ENCODE measurements at regions not wholly inside any gene's neighbourhood (a gene's known extent, or its start where the extent isn't known, plus 50 kb on each side); places are given as distances from the start of the nearest gene placed in this dataset.
"Not testable (repeated sequence)": the region's sequence is repeated elsewhere in the genome, so short reads cannot be mapped to it uniquely, and the experiment has no call there.

DNA sequence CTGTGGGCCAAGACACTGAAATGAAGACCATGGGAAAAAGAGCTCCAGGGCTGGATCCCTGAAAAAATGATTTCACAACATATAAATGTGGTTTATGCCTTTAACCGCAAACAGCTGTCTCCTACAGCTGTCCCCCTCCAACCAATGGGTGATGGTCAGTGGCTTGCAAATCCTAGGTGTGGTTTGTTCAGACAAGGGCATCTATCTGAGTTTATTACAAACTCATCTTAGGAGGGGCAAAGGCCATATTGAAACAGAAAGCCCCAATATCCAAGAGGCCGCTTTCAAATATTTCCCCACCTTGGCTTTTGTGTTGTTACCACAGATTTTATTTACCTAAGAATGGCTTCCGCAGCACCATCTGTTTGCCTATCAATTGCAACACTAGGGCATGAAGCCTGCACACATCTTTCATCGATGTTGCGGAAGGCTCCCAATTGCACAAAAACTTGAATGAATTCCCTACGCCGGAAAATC is 503.6 kb upstream of the AMELY start:
- intact Hi-C loops (cut with micrococcal nuclease), result no loop called here
- Histone ChIP-seq H3K4me3 (no peak overlapping the region), H3K27ac (replicated peaks) (no peak overlapping the region), H3K27me3 (ENCODE audit: low read depth) (no peaks in the 10 kb centered on the region), H3K36me3 (no peaks in the 10 kb centered on the region), H3K9me3 (replicated peaks) (no peaks in the 10 kb centered on the region), H3K4me1 (no peaks in the 10 kb centered on the region)
- TF ChIP-seq, protein P1, sequence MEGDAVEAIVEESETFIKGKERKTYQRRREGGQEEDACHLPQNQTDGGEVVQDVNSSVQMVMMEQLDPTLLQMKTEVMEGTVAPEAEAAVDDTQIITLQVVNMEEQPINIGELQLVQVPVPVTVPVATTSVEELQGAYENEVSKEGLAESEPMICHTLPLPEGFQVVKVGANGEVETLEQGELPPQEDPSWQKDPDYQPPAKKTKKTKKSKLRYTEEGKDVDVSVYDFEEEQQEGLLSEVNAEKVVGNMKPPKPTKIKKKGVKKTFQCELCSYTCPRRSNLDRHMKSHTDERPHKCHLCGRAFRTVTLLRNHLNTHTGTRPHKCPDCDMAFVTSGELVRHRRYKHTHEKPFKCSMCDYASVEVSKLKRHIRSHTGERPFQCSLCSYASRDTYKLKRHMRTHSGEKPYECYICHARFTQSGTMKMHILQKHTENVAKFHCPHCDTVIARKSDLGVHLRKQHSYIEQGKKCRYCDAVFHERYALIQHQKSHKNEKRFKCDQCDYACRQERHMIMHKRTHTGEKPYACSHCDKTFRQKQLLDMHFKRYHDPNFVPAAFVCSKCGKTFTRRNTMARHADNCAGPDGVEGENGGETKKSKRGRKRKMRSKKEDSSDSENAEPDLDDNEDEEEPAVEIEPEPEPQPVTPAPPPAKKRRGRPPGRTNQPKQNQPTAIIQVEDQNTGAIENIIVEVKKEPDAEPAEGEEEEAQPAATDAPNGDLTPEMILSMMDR (IDR thresholded peaks at IDR 0.05; ENCODE audit: borderline replicate concordance), result no peak
- DNase-seq, result no peak

- intact Hi-C loops (cut with micrococcal nuclease), result no loop called here
- TF ChIP-seq, protein P1 (IDR thresholded peaks at IDR 0.05; ENCODE audit: borderline replicate concordance), result no peak
- Histone ChIP-seq H3K27ac (replicated peaks) (no peak overlapping the region), H3K36me3 (peaks cover 7% of the 10 kb centered on the region), H3K4me3 (no peak overlapping the region), H3K9me3 (replicated peaks) (peaks cover 38% of the 10 kb centered on the region), H3K27me3 (ENCODE audit: low read depth) (no peaks in the 10 kb centered on the region), H3K4me1 (no peaks in the 10 kb centered on the region)
- no peak for DNase-seq
Observed at GRCh38 chrY:7390056-7390455, 478.5 kb upstream of the AMELY start.

GRCh38 chrY:7382988-7383387 is 471.4 kb upstream of the AMELY start:
- H3K4me3 ChIP-seq, result no peak overlapping the region
- no peak for DNase-seq
- H3K9me3 ChIP-seq (replicated peaks), result no peaks in the 10 kb centered on the region
- intact Hi-C loops (cut with micrococcal nuclease), result no loop called here
- no peak overlapping the region for H3K27ac ChIP-seq (replicated peaks)
- H3K27me3 ChIP-seq (ENCODE audit: low read depth), result no peaks in the 10 kb centered on the region
- TF ChIP-seq, protein P1 (IDR thresholded peaks at IDR 0.05; ENCODE audit: borderline replicate concordance), result no peak
- no peaks in the 10 kb centered on the region for H3K36me3 ChIP-seq
- peaks cover 3% of the 10 kb centered on the region for H3K4me1 ChIP-seq

DNA sequence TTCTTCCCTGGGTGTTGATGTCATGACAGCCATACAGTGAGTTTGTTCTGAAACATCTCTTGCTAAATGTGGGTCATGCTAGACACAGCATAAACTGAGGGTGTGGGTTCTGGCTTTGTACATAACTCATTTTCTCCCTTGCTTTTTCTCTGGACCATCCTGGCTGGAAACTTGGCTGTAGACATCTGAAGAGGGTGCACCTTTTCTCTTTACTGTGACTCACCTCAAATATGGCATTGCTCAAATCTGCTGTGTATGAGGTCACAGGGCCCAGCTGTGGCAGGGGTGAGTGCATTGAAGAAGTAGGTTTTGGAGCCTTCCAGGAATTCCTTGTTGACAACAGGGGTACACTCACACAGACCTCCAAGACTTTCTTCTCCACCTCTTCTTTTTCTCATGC is 465.5 kb upstream of the AMELY start:
- no peaks in the 10 kb centered on the region for H3K9me3 ChIP-seq (replicated peaks)
- H3K27me3 ChIP-seq (ENCODE audit: low read depth), result no peaks in the 10 kb centered on the region
- no peak overlapping the region for H3K27ac ChIP-seq (replicated peaks)
- no peaks in the 10 kb centered on the region for H3K4me1 ChIP-seq
- intact Hi-C loops (cut with micrococcal nuclease), result no loop called here
- no peak for DNase-seq
- TF ChIP-seq, protein P1 (IDR thresholded peaks at IDR 0.05; ENCODE audit: borderline replicate concordance), result no peak
- H3K4me3 ChIP-seq, result no peak overlapping the region
- H3K36me3 ChIP-seq, result peaks cover 51% of the 10 kb centered on the region

DNA sequence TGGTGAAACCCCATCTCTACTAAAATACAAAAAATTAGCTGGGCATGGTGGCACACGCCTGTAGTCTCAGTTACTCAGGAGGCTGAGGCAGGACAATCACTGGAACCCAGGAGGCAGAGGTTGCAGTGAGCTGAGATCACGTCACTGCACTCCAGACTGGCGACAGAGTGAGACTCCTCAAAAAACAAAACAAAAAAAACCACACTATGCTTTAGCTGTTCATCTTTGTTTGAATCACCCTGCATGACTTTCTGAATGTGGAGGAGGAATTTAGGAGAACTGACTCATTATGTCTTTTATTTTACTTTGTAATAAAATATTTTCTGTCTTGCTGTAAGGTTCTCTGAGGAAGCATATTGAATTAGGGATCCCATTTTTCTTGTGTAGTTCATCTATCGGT is 462.9 kb upstream of the AMELY start:
- DNase-seq; H3K27ac ChIP-seq (replicated peaks); intact Hi-C loops (cut with micrococcal nuclease); H3K27me3 ChIP-seq (ENCODE audit: low read depth); H3K4me3 ChIP-seq; H3K9me3 ChIP-seq (replicated peaks); H3K4me1 ChIP-seq: not testable (repeated sequence)
- H3K36me3 ChIP-seq, result peaks cover 58% of the 10 kb centered on the region

GRCh38 chrY:7371953-7372352 is 460.4 kb upstream of the AMELY start:
- H3K4me1 ChIP-seq; DNase-seq; intact Hi-C loops (cut with micrococcal nuclease); H3K4me3 ChIP-seq; H3K27ac ChIP-seq (replicated peaks); H3K27me3 ChIP-seq (ENCODE audit: low read depth); H3K9me3 ChIP-seq (replicated peaks): not testable (repeated sequence)
- peaks cover 56% of the 10 kb centered on the region for H3K36me3 ChIP-seq

GRCh38 chrY:7371026-7371425 is 459.5 kb upstream of the AMELY start:
- H3K9me3 ChIP-seq (replicated peaks); H3K27me3 ChIP-seq (ENCODE audit: low read depth); DNase-seq; H3K4me1 ChIP-seq; H3K27ac ChIP-seq (replicated peaks); intact Hi-C loops (cut with micrococcal nuclease); H3K4me3 ChIP-seq: not testable (repeated sequence)
- H3K36me3 ChIP-seq, result peaks cover 47% of the 10 kb centered on the region
